ENCODE measurements at regions not wholly inside any gene's neighbourhood (a gene's known extent, or its start where the extent isn't known, plus 50 kb on each side); places are given as distances from the start of the nearest gene placed in this dataset.

GRCh38 chr2:195521589-195521988 lies 135.4 kb upstream of the SLC39A10 start:
- peaks cover 11 to 12% of the 10 kb centered on the region in 2 experiments for H3K4me1 ChIP-seq (ENCODE audit: control insufficient read depth in 1 of 2, insufficient read depth in 2 of 2, low read length in 2 of 2)
- H3K4me2 ChIP-seq (ENCODE audit: low read length), result no peak overlapping the region
- peak overlapping the region; percentile 58 for H3K14ac ChIP-seq (ENCODE audit: low read length)
- H2AK5ac ChIP-seq (ENCODE audit: low read length), result peak overlapping the region; percentile 38
- peak overlapping the region; percentile 91 for H3K27ac ChIP-seq (ENCODE audit: low read depth, low read length)
- H3K23ac ChIP-seq (ENCODE audit: low read length), result no peak overlapping the region
- no peak overlapping the region for H3K18ac ChIP-seq (ENCODE audit: low read length)
- H4K8ac ChIP-seq (ENCODE audit: low read depth, low read length), result peak overlapping the region; percentile 45
- no peak overlapping the region for H3K4me3 ChIP-seq (ENCODE audit: low read depth, low read length)
- DNase-seq, result peak in 1 of 2 donors; percentile 42
- no peak overlapping the region for H4K12ac ChIP-seq (ENCODE audit: low read depth, low read length)
- peak overlapping the region; percentile 45 for H2BK12ac ChIP-seq (ENCODE audit: low read length)
- no CpG with 5 or more reads among the region's 3 CpGs for WGBS (ENCODE audit: extremely low coverage, insufficient coverage, insufficient read length)
- peak overlapping the region; percentile 20 for H3K4ac ChIP-seq (ENCODE audit: low read depth, low read length)
- H4K91ac ChIP-seq (ENCODE audit: low read depth, low read length), result peak overlapping the region; percentile 74
- H3K9me3 ChIP-seq (ENCODE audit: insufficient read depth, low read depth, low read length), result no peaks in the 10 kb centered on the region
- H3K27me3 ChIP-seq (ENCODE audit: insufficient read depth, low read length), result no peaks in the 10 kb centered on the region
- no peaks in the 10 kb centered on the region for H3K79me2 ChIP-seq (ENCODE audit: control insufficient read depth, insufficient read depth, low read length, poor library complexity)
- no peak overlapping the region for H3K9ac ChIP-seq (ENCODE audit: low read length)
- H2BK5ac ChIP-seq (ENCODE audit: low read depth, low read length, poor library complexity), result peak overlapping the region; percentile 76
- peaks cover 31% of the 10 kb centered on the region for H3K79me1 ChIP-seq (ENCODE audit: low read length)
- peak overlapping the region; percentile 36 for H2BK120ac ChIP-seq (ENCODE audit: insufficient read depth, low read length, poor library complexity)
- no peaks in the 10 kb centered on the region for H3K36me3 ChIP-seq (ENCODE audit: control insufficient read depth in 1 of 2, insufficient read depth in 2 of 2, low read length in 2 of 2)
- no peak overlapping the region for H2AFZ ChIP-seq (ENCODE audit: insufficient read depth, low read length, poor library complexity)

GRCh38 chr2:195520671-195521155 lies 136.3 kb upstream of the SLC39A10 start:
- H4K91ac ChIP-seq (ENCODE audit: low read depth, low read length), result peak overlapping the region; percentile 74
- no peak overlapping the region for H4K12ac ChIP-seq (ENCODE audit: low read depth, low read length)
- no peak overlapping the region for H3K4me3 ChIP-seq (ENCODE audit: low read depth, low read length)
- peaks cover 11 to 12% of the 10 kb centered on the region in 2 experiments for H3K4me1 ChIP-seq (ENCODE audit: control insufficient read depth in 1 of 2, insufficient read depth in 2 of 2, low read length in 2 of 2)
- peak overlapping the region; percentile 9 for H2BK12ac ChIP-seq (ENCODE audit: low read length)
- no CpG with 5 or more reads among the region's 5 CpGs for WGBS (ENCODE audit: extremely low coverage, insufficient coverage, insufficient read length)
- H2BK120ac ChIP-seq (ENCODE audit: insufficient read depth, low read length, poor library complexity), result peak overlapping the region; percentile 36
- H3K4me2 ChIP-seq (ENCODE audit: low read length), result no peak overlapping the region
- H3K9ac ChIP-seq (ENCODE audit: low read length), result no peak overlapping the region
- no peak overlapping the region for H3K14ac ChIP-seq (ENCODE audit: low read length)
- no peaks in the 10 kb centered on the region for H3K9me3 ChIP-seq (ENCODE audit: insufficient read depth, low read depth, low read length)
- no peak overlapping the region for H3K18ac ChIP-seq (ENCODE audit: low read length)
- H2AK5ac ChIP-seq (ENCODE audit: low read length), result no peak overlapping the region
- H3K79me1 ChIP-seq (ENCODE audit: low read length), result peaks cover 31% of the 10 kb centered on the region
- H2BK5ac ChIP-seq (ENCODE audit: low read depth, low read length, poor library complexity), result peak overlapping the region; percentile 76
- peak; percentile 95 to 97 for DNase-seq
- peak overlapping the region; percentile 0 for H4K8ac ChIP-seq (ENCODE audit: low read depth, low read length)
- H3K4ac ChIP-seq (ENCODE audit: low read depth, low read length), result no peak overlapping the region
- no peaks in the 10 kb centered on the region for H3K79me2 ChIP-seq (ENCODE audit: control insufficient read depth, insufficient read depth, low read length, poor library complexity)
- H3K23ac ChIP-seq (ENCODE audit: low read length), result no peak overlapping the region
- no peaks in the 10 kb centered on the region for H3K27me3 ChIP-seq (ENCODE audit: insufficient read depth, low read length)
- H3K36me3 ChIP-seq (ENCODE audit: control insufficient read depth in 1 of 2, insufficient read depth in 2 of 2, low read length in 2 of 2), result no peaks in the 10 kb centered on the region
- peak overlapping the region; percentile 96 for H3K27ac ChIP-seq (ENCODE audit: low read depth, low read length)
- H2AFZ ChIP-seq (ENCODE audit: insufficient read depth, low read length, poor library complexity), result no peak overlapping the region

- peak overlapping the region; percentile 49 for H2AK5ac ChIP-seq (ENCODE audit: low read length)
- no peak overlapping the region for H3K18ac ChIP-seq (ENCODE audit: low read length)
- H3K4me2 ChIP-seq (ENCODE audit: low read length), result no peak overlapping the region
- WGBS (ENCODE audit: extremely low coverage, insufficient coverage, insufficient read length), result no CpG with 5 or more reads among the region's 24 CpGs
- no peaks in the 10 kb centered on the region for H3K27me3 ChIP-seq (ENCODE audit: insufficient read depth, low read length)
- H2BK5ac ChIP-seq (ENCODE audit: low read depth, low read length, poor library complexity), result peak overlapping the region; percentile 53
- H3K14ac ChIP-seq (ENCODE audit: low read length), result peak overlapping the region; percentile 73
- no peak overlapping the region for H4K12ac ChIP-seq (ENCODE audit: low read depth, low read length)
- no peak for DNase-seq
- H3K23ac ChIP-seq (ENCODE audit: low read length), result no peak overlapping the region
- H3K36me3 ChIP-seq (ENCODE audit: control insufficient read depth in 1 of 2, insufficient read depth in 2 of 2, low read length in 2 of 2), result no peaks in the 10 kb centered on the region
- H4K91ac ChIP-seq (ENCODE audit: low read depth, low read length), result peak overlapping the region; percentile 72
- no peaks in the 10 kb centered on the region for H3K79me2 ChIP-seq (ENCODE audit: control insufficient read depth, insufficient read depth, low read length, poor library complexity)
- no peak overlapping the region for H3K4me3 ChIP-seq (ENCODE audit: low read depth, low read length)
- H3K79me1 ChIP-seq (ENCODE audit: low read length), result peaks cover 26% of the 10 kb centered on the region
- H3K9me3 ChIP-seq (ENCODE audit: insufficient read depth, low read depth, low read length), result no peaks in the 10 kb centered on the region
- H3K4ac ChIP-seq (ENCODE audit: low read depth, low read length), result no peak overlapping the region
- H3K9ac ChIP-seq (ENCODE audit: low read length), result no peak overlapping the region
- H3K4me1 ChIP-seq (ENCODE audit: control insufficient read depth in 1 of 2, insufficient read depth in 2 of 2, low read length in 2 of 2), result peaks cover 3% of the 10 kb centered on the region in 2 experiments
- H2BK12ac ChIP-seq (ENCODE audit: low read length), result peak overlapping the region; percentile 66
- no peak overlapping the region for H2AFZ ChIP-seq (ENCODE audit: insufficient read depth, low read length, poor library complexity)
- H2BK120ac ChIP-seq (ENCODE audit: insufficient read depth, low read length, poor library complexity), result peak overlapping the region; percentile 62
- H4K8ac ChIP-seq (ENCODE audit: low read depth, low read length), result no peak overlapping the region
- H3K27ac ChIP-seq (ENCODE audit: low read depth, low read length), result no peak overlapping the region
Measured at GRCh38 chr2:195515551-195515950, 141.5 kb upstream of the SLC39A10 start.

- Histone ChIP-seq H3K9ac (ENCODE audit: low read length) (no peak overlapping the region), H2AFZ (ENCODE audit: insufficient read depth, low read length, poor library complexity) (no peak overlapping the region), H3K9me3 (ENCODE audit: insufficient read depth, low read depth, low read length) (no peaks in the 10 kb centered on the region), H3K79me2 (ENCODE audit: control insufficient read depth, insufficient read depth, low read length, poor library complexity) (no peaks in the 10 kb centered on the region), H4K12ac (ENCODE audit: low read depth, low read length) (no peak overlapping the region), H3K27me3 (ENCODE audit: insufficient read depth, low read length) (no peaks in the 10 kb centered on the region), H3K4me1 (ENCODE audit: control insufficient read depth in 1 of 2, insufficient read depth in 2 of 2, low read length in 2 of 2) (no peaks in the 10 kb centered on the region), H2BK12ac (ENCODE audit: low read length) (no peak overlapping the region), H4K91ac (ENCODE audit: low read depth, low read length) (no peak overlapping the region), H2BK5ac (ENCODE audit: low read depth, low read length, poor library complexity) (no peak overlapping the region), H3K23ac (ENCODE audit: low read length) (no peak overlapping the region), H2BK120ac (ENCODE audit: insufficient read depth, low read length, poor library complexity) (no peak overlapping the region), H2AK5ac (ENCODE audit: low read length) (no peak overlapping the region), H3K14ac (ENCODE audit: low read length) (no peak overlapping the region), H3K36me3 (ENCODE audit: control insufficient read depth in 1 of 2, insufficient read depth in 2 of 2, low read length in 2 of 2) (no peaks in the 10 kb centered on the region), H3K18ac (ENCODE audit: low read length) (no peak overlapping the region), H3K79me1 (ENCODE audit: low read length) (peaks cover 19% of the 10 kb centered on the region), H3K4me3 (ENCODE audit: low read depth, low read length) (no peak overlapping the region), H3K4ac (ENCODE audit: low read depth, low read length) (no peak overlapping the region), H4K8ac (ENCODE audit: low read depth, low read length) (no peak overlapping the region), H3K27ac (ENCODE audit: low read depth, low read length) (no peak overlapping the region), H3K4me2 (ENCODE audit: low read length) (no peak overlapping the region)
- no CpG with 5 or more reads among the region's 2 CpGs for WGBS (ENCODE audit: extremely low coverage, insufficient coverage, insufficient read length)
- DNase-seq, result no peak
Measured at GRCh38 chr2:195514365-195514764, 142.7 kb upstream of the SLC39A10 start.

Data from trophoblast cell (in vitro differentiated cells and primary cell).